Liver (tissue), 8 donors: ENCODE measurements at regions not wholly inside any gene's neighbourhood (a gene's known extent, or its start where the extent isn't known, plus 50 kb on each side); places are given as distances from the start of the nearest gene placed in this dataset.

ENCODE experiments used
- DNase-seq: peaks from one replicate; pipeline ENCODE4 v3.0.0-alpha.2; 2017; ENCODE audit warnings: low spot score
- H3K27ac ChIP-seq, 2 donors: one replicate each; pipeline ENCODE4 v1.7.0; 2013; ENCODE audit warnings: inconsistent platforms in 2 of 2, low read length in 2 of 2, control low read depth in 1 of 2, low read depth in 1 of 2, mild to moderate bottlenecking in 1 of 2
- H3K27me3 ChIP-seq, 4 donors: one replicate each; pipeline versions ENCODE4 v1.6.1 to v1.7.0; 2013; ENCODE audit warnings: low read length in 3 of 4, inconsistent platforms in 1 of 4, mild to moderate bottlenecking in 1 of 4, moderate library complexity in 1 of 4; ENCODE audit not compliant: control insufficient read depth in 4 of 4, insufficient read depth in 4 of 4
- H3K36me3 ChIP-seq, 4 donors: one replicate each; pipeline versions ENCODE4 v1.6.1 to v1.7.0; 2013; ENCODE audit warnings: low read length in 3 of 4, mild to moderate bottlenecking in 3 of 4, low read depth in 1 of 4, moderate library complexity in 1 of 4; ENCODE audit not compliant: control insufficient read depth in 4 of 4, insufficient read depth in 3 of 4
- H3K4me1 ChIP-seq, 4 donors: one replicate each; pipeline versions ENCODE4 v1.6.1 to v1.7.0; 2013; ENCODE audit warnings: low read length in 3 of 4, mild to moderate bottlenecking in 3 of 4, moderate library complexity in 1 of 4; ENCODE audit not compliant: control insufficient read depth in 4 of 4, insufficient read depth in 4 of 4
- H3K4me3 ChIP-seq, 3 donors: one replicate each; pipeline versions ENCODE4 v1.6.1 to v1.7.0; 2013; ENCODE audit warnings: low read length in 3 of 3, control low read depth in 1 of 3, low read depth in 1 of 3, mild to moderate bottlenecking in 1 of 3
- H3K9ac ChIP-seq, 2 donors: one replicate each; pipeline ENCODE4 v1.7.0; 2013; ENCODE audit warnings: low read length in 2 of 2, mild to moderate bottlenecking in 2 of 2, moderate library complexity in 2 of 2, control low read depth in 1 of 2, low read depth in 1 of 2
- H3K9me3 ChIP-seq, 4 donors: one replicate each; pipeline versions ENCODE4 v1.6.1 to v1.7.0; 2013; ENCODE audit warnings: low read length in 3 of 4; ENCODE audit not compliant: control insufficient read depth in 4 of 4
- ATF3 ChIP-seq: IDR thresholded peaks from 2 replicates; pipeline ENCODE4 v1.6.1; 2016; ENCODE audit warnings: antibody characterized with exemption
- CTCF ChIP-seq: fragments of 150-350 bp; IDR thresholded peaks from 2 replicates; pipeline ENCODE4 v1.5.1; 2017; ENCODE audit warnings: improper control_type of control experiment, low read depth, low read length; ENCODE audit not compliant: missing input control
- EGR1 ChIP-seq, 2 donors: IDR thresholded peaks; 2 replicates each; pipeline ENCODE4 v1.6.1; 2016 to 2018; ENCODE audit warnings: antibody characterized with exemption in 2 of 2, low read depth in 2 of 2
- FOXA1 ChIP-seq: IDR thresholded peaks from 2 replicates; pipeline ENCODE4 v1.6.1; 2016; ENCODE audit warnings: antibody characterized with exemption
- FOXA2 ChIP-seq: IDR thresholded peaks from 2 replicates; pipeline ENCODE4 v1.6.1; 2016; ENCODE audit warnings: antibody characterized with exemption
- HNF4A ChIP-seq, 2 donors: conservative IDR thresholded peaks; 2 replicates each; pipeline ENCODE4 v1.6.1; 2016; ENCODE audit warnings: antibody characterized with exemption in 2 of 2, mild to moderate bottlenecking in 2 of 2
- HNF4G ChIP-seq: IDR thresholded peaks from 2 replicates; pipeline ENCODE4 v1.6.1; 2016; ENCODE audit warnings: antibody characterized with exemption
- JUND ChIP-seq, 2 donors: IDR thresholded peaks; 2 replicates each; pipeline ENCODE4 v1.6.1; 2016; ENCODE audit warnings: antibody characterized with exemption in 2 of 2
- MAX ChIP-seq: IDR thresholded peaks from 2 replicates; pipeline ENCODE4 v1.6.1; 2016; ENCODE audit warnings: antibody characterized with exemption
- NR2F2 ChIP-seq: IDR thresholded peaks from 2 replicates; pipeline ENCODE4 v1.6.1; 2016; ENCODE audit warnings: antibody characterized with exemption
- RAD21 ChIP-seq, 2 donors: IDR thresholded peaks; 2 replicates each; pipeline ENCODE4 v1.6.1; 2016; ENCODE audit warnings: antibody characterized with exemption in 2 of 2, mild to moderate bottlenecking in 2 of 2
- REST ChIP-seq: IDR thresholded peaks from 2 replicates; pipeline ENCODE4 v1.6.1; 2016; ENCODE audit warnings: antibody characterized with exemption, mild to moderate bottlenecking
- RXRA ChIP-seq, 2 donors: IDR thresholded peaks; 2 replicates each; pipeline ENCODE4 v1.6.1; 2017 to 2018; ENCODE audit warnings: antibody characterized with exemption in 2 of 2, mild to moderate bottlenecking in 1 of 2
- SP1 ChIP-seq: IDR thresholded peaks from 2 replicates; pipeline ENCODE4 v1.6.1; 2018; ENCODE audit warnings: antibody characterized with exemption, mild to moderate bottlenecking
- YY1 ChIP-seq: IDR thresholded peaks from 2 replicates; pipeline ENCODE4 v1.6.1; 2016; ENCODE audit warnings: antibody characterized with exemption, mild to moderate bottlenecking
- ZBTB33 ChIP-seq: IDR thresholded peaks from 2 replicates; pipeline ENCODE4 v1.6.1; 2016; ENCODE audit warnings: antibody characterized with exemption
- WGBS: extraction: QIAGEN DNeasy Blood & Tissue Kit; methylation state at CpG from one replicate; pipeline ENCODE4 v1.1.7; 2013; 5-methylcytosine and 5-hydroxymethylcytosine counted together
- donor health status: healthy.
- donor health status: healthy.
- donor health status: healthy.
- donor health status: healthy.
- donor health status: healthy.

- Histone ChIP-seq H3K4me1 (no peaks in the 10 kb centered on the region), H3K4me3 (no peak overlapping the region), H3K27me3 (no peaks in the 10 kb centered on the region), H3K9me3 (no peaks in the 10 kb centered on the region), H3K9ac (no peak overlapping the region), H3K27ac (no peak overlapping the region), H3K36me3 (no peaks in the 10 kb centered on the region)
- DNase-seq = no peak
- TF ChIP-seq FOXA2 (no peak), SP1 (no peak), ATF3 (no peak), EGR1 (IDR thresholded peaks at IDR 0.05; ENCODE audit: low read depth in 2 of 2) (no peak), FOXA1 (no peak), HNF4A (conservative IDR thresholded peaks at IDR 0.05) (no peak), YY1 (no peak), ZBTB33 (no peak), CTCF (no peak), RAD21 (IDR thresholded peaks at IDR 0.05) (no peak)
- 83% methylated on average over 5 of the region's 5 CpGs for WGBS
Measured at GRCh38 chr6:164013480-164014208, 599.1 kb downstream of the QKI start.

- H3K4me1 ChIP-seq = no peaks in the 10 kb centered on the region
- no peaks in the 10 kb centered on the region for H3K36me3 ChIP-seq
- DNase-seq = no peak
- H3K9ac ChIP-seq = no peak overlapping the region
- no peaks in the 10 kb centered on the region for H3K9me3 ChIP-seq
- H3K27me3 ChIP-seq = no peaks in the 10 kb centered on the region
- no peak for TF ChIP-seq HNF4G
- TF ChIP-seq MAX = no peak
- no peak for TF ChIP-seq YY1
- TF ChIP-seq RAD21 (IDR thresholded peaks at IDR 0.05) = no peak
- TF ChIP-seq CTCF = no peak
- TF ChIP-seq EGR1 (IDR thresholded peaks at IDR 0.05; ENCODE audit: low read depth in 2 of 2) = no peak
- no peak for TF ChIP-seq HNF4A (conservative IDR thresholded peaks at IDR 0.05)
- TF ChIP-seq ATF3 = no peak
- TF ChIP-seq ZBTB33 = no peak
- no peak for TF ChIP-seq REST
- TF ChIP-seq JUND (IDR thresholded peaks at IDR 0.05) = no peak
- no peak for TF ChIP-seq NR2F2
- no peak for TF ChIP-seq SP1
- no peak for TF ChIP-seq RXRA (IDR thresholded peaks at IDR 0.05)
- TF ChIP-seq FOXA1 = no peak
- 88% methylated on average over 2 of the region's 2 CpGs for WGBS
- H3K4me3 ChIP-seq = no peak overlapping the region
- no peak overlapping the region for H3K27ac ChIP-seq
Measured at GRCh38 chr6:164011321-164011720, 596.8 kb downstream of the QKI start.
